Transverse colon (tissue), 4 donors: ENCODE measurements at regions not wholly inside any gene's neighbourhood (a gene's known extent, or its start where the extent isn't known, plus 50 kb on each side); places are given as distances from the start of the nearest gene placed in this dataset.

ENCODE experiments used
- DNase-seq: peaks from one replicate; pipeline ENCODE4 v3.0.0-alpha.2; 2019
- H3K27ac ChIP-seq, 4 donors: fragments of 200-600 bp; sonication (generic); 2 replicates each; pipeline ENCODE4 v1.5.1; 2016 to 2018; ENCODE audit warnings: inconsistent platforms in 4 of 4
- H3K27me3 ChIP-seq: fragments of 200-600 bp; sonication (generic); 2 replicates; pipeline ENCODE4 v1.5.1; 2017; ENCODE audit warnings: inconsistent platforms
- H3K36me3 ChIP-seq, 4 donors: fragments of 200-600 bp; sonication (generic); 2 replicates each; pipeline ENCODE4 v1.5.1; 2017 to 2019; ENCODE audit warnings: inconsistent platforms in 4 of 4
- H3K4me1 ChIP-seq, 4 donors: fragments of 200-600 bp; sonication (generic); 2 replicates each; pipeline ENCODE4 v1.5.1; 2017 to 2020; ENCODE audit warnings: inconsistent platforms in 4 of 4
- H3K4me3 ChIP-seq, 4 donors: fragments of 200-600 bp; sonication (generic); 1 replicate in 1 of 4; 2 replicates in 3 of 4; pipeline versions ENCODE4 v1.5.1 to v1.6.1; 2017 to 2019; ENCODE audit warnings: inconsistent platforms in 4 of 4
- H3K9me3 ChIP-seq, 2 donors: fragments of 200-600 bp; sonication (generic); 2 replicates each; pipeline ENCODE4 v1.5.1; 2017 to 2019; ENCODE audit warnings: inconsistent platforms in 2 of 2
- EP300 ChIP-seq: sonication (generic); formaldehyde crosslinking; IDR thresholded peaks from one replicate; pipeline ENCODE4 v1.6.1; 2017; ENCODE audit warnings: antibody characterized with exemption, low read depth
- POLR2A ChIP-seq: fragments of 450-650 bp; IDR thresholded peaks from one replicate; pipeline ENCODE4 v1.6.1; 2016; ENCODE audit warnings: antibody characterized with exemption, mild to moderate bottlenecking, moderate library complexity
- POLR2AphosphoS5 ChIP-seq, 3 donors: sonication (generic); formaldehyde crosslinking; IDR thresholded peaks; one replicate each; pipeline ENCODE4 v1.6.1; 2016; ENCODE audit warnings: antibody characterized with exemption in 3 of 3
- WGBS, 2 donors: methylation state at CpG; one replicate each; pipeline ENCODE4 v1.1.5; 2018; ENCODE audit warnings: low coverage in 1 of 2; 5-methylcytosine and 5-hydroxymethylcytosine counted together
- in situ Hi-C, 4 donors: fragments of 200-750 bp; cut with MboI; loops; one replicate each; pipeline versions ENCODE4 v1.15.0 to v1.15.1; 2017; ENCODE audit warnings: low sequenced_read_pairs in 3 of 4, low pct_ligation_motif_present in 1 of 4, low pct_unique_long_range_greater_than_20kb in 1 of 4
- intact Hi-C: fragments of 100-400 bp; cut with DNase I; formaldehyde crosslinking; loops from one replicate; pipeline ENCODE4 v1.15.1; 2023; ENCODE audit warnings: low total_unique reads
- TF ChIP-seq, protein P1 (sequence below), 5 experiments: fragments of 200-600 bp in 3 of 5; fragments of 450-650 bp in 2 of 5; sonication (generic) in 3 of 5; IDR thresholded peaks; 1 replicate in 2 of 5; 2 replicates in 3 of 5; pipeline ENCODE4 v1.5.1; 2016 to 2017; ENCODE audit warnings: antibody characterized with exemption in 5 of 5, inconsistent platforms in 3 of 5, mild to moderate bottlenecking in 2 of 5, moderate library complexity in 1 of 5

DNA sequence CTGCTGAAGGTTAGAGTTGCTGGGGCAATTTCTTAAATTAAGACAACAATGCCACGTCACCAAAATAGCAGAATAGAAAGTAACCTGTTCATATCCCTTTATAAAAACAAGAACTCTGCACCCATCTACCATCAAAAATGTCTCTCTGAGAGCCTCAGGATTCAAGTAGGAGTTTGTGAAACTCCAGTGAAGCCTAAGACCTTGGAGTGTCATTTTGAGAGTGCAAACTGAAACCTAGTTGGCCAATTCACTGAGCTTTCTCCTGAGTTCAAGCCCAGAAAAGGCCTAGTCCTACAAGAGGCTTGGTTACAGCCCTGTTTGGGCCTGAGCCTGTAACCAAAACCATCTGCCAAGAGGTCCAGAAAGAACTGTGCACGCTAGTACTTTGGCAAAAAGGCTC lies 335.1 kb downstream of the EFHB start:
- peaks cover 0 to 4% of the 10 kb centered on the region in 2 donors for H3K9me3 ChIP-seq

DNA sequence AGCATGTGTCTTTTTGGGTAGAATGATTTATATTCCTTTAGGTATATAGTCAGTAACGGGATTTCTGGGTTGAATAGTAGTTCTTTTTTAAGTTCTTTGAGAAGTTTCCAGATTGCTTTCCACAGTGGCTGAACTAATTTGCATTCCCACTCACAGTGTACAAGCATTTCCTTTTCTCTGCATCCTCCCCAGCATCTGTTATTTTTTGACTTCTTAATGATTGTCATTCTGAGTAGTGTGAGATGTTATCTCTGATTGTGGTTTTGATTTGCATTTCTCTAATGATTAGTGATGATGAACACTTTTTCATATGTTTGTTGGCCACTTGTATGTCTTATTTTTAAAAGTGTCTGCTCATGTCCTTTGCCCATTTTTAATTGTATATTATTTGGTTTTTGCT lies 337.6 kb downstream of the EFHB start:
- Histone ChIP-seq H3K4me3 (no peak overlapping the region), H3K9me3 (peaks cover 0 to 4% of the 10 kb centered on the region in 2 donors), H3K36me3 (no peaks in the 10 kb centered on the region), H3K27me3 (no peaks in the 10 kb centered on the region), H3K4me1 (no peaks in the 10 kb centered on the region), H3K27ac (no peak overlapping the region)
- in situ Hi-C loops, result no loop called here
- DNase-seq, result no peak
- TF ChIP-seq, protein P1, sequence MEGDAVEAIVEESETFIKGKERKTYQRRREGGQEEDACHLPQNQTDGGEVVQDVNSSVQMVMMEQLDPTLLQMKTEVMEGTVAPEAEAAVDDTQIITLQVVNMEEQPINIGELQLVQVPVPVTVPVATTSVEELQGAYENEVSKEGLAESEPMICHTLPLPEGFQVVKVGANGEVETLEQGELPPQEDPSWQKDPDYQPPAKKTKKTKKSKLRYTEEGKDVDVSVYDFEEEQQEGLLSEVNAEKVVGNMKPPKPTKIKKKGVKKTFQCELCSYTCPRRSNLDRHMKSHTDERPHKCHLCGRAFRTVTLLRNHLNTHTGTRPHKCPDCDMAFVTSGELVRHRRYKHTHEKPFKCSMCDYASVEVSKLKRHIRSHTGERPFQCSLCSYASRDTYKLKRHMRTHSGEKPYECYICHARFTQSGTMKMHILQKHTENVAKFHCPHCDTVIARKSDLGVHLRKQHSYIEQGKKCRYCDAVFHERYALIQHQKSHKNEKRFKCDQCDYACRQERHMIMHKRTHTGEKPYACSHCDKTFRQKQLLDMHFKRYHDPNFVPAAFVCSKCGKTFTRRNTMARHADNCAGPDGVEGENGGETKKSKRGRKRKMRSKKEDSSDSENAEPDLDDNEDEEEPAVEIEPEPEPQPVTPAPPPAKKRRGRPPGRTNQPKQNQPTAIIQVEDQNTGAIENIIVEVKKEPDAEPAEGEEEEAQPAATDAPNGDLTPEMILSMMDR (IDR thresholded peaks at IDR 0.05), result no peak
- TF ChIP-seq EP300 (no peak), POLR2A (no peak), POLR2AphosphoS5 (IDR thresholded peaks at IDR 0.05) (no peak)
- intact Hi-C loops, result no loop called here
- whole genome bisulfite sequencing, 2 donors, result 81 to 100% methylated on average over 1 of the region's 1 CpG

More for the DNA sequence above, 335.1 kb downstream of the EFHB start:
- intact Hi-C loops (no loop called here), in situ Hi-C loops (no loop called here)
- TF ChIP-seq POLR2AphosphoS5 (IDR thresholded peaks at IDR 0.05) (no peak), POLR2A (no peak), EP300 (no peak)
- TF ChIP-seq, protein P1 (IDR thresholded peaks at IDR 0.05), result no peak
- no peaks in the 10 kb centered on the region for H3K4me1 ChIP-seq
- no peak overlapping the region for H3K27ac ChIP-seq
- WGBS, 2 donors, result 45 to 49% methylated on average over 1 to 2 of the region's 2 CpGs
- no peak for DNase-seq
- H3K4me3 ChIP-seq, result no peak overlapping the region
- no peaks in the 10 kb centered on the region for H3K27me3 ChIP-seq
- no peaks in the 10 kb centered on the region for H3K36me3 ChIP-seq

DNA sequence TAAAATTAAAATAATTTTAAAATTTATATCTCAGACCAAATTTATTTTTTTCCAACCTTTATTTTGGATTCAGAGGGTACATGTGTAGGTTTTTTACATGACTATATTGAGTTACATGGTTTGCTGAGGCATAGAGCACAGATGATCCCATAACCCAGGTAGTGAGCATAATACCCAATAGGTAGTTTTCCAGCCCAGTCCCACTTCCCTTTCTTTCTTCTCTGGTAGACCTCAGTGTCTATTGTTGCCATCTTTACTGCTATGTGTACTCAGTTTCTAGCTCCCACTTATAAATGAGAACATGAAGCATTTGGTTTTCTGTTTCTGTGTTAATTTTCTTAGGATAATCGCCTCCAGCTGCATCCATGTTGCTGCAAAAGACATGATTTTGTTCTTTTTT lies 338.1 kb downstream of the EFHB start:
- TF ChIP-seq, protein P1 (IDR thresholded peaks at IDR 0.05), result no peak
- WGBS, 2 donors, result 60 to 65% methylated on average over 1 of the region's 1 CpG
- peaks cover 0 to 4% of the 10 kb centered on the region in 2 donors for H3K9me3 ChIP-seq

More for the DNA sequence above, 338.1 kb downstream of the EFHB start:
- no peaks in the 10 kb centered on the region for H3K4me1 ChIP-seq
- no peak for DNase-seq
- H3K27ac ChIP-seq, result no peak overlapping the region
- in situ Hi-C loops, result no loop called here
- H3K4me3 ChIP-seq, result no peak overlapping the region
- no peaks in the 10 kb centered on the region for H3K36me3 ChIP-seq
- intact Hi-C loops, result no loop called here
- H3K27me3 ChIP-seq, result no peaks in the 10 kb centered on the region
